ENCODE measurements at regions not wholly inside any gene's neighbourhood (a gene's known extent, or its start where the extent isn't known, plus 50 kb on each side); places are given as distances from the start of the nearest gene placed in this dataset.
A peak's percentile ranks its signal among the peaks of the same experiment; 100 is the strongest.

- Histone ChIP-seq H3K9ac (no peak overlapping the region), H3K4me2 (no peak overlapping the region), H3F3A (ENCODE audit: low read depth) (no peaks in the 10 kb centered on the region), H4K20me1 (ENCODE audit: low read depth) (no peaks in the 10 kb centered on the region), H3K36me3 (no peaks in the 10 kb centered on the region), H3K27me3 (no peaks in the 10 kb centered on the region), H3K79me2 (ENCODE audit: low read depth) (no peaks in the 10 kb centered on the region), H3K4me1 (no peaks in the 10 kb centered on the region), H3K27ac (no peak overlapping the region), H2AFZ (replicated peaks) (peak overlapping the region; percentile 55), H3K4me3 (no peak overlapping the region), H3K9me3 (ENCODE audit: low read depth) (no peaks in the 10 kb centered on the region)
- H3K27me3 Mint-ChIP-seq (ENCODE audit: insufficient read depth, low read depth), result peaks cover 2% of the 10 kb centered on the region
- TF ChIP-seq EZH2phosphoT487 (IDR thresholded peaks at IDR 0.05), result no peak
- TF ChIP-seq EZH2 (IDR thresholded peaks at IDR 0.05), result no peak
- TF ChIP-seq CTCF (IDR thresholded peaks at IDR 0.05), result peak; percentile 68
- peak; percentile 59 for DNase-seq (ENCODE audit: low spot score)
- no peaks in the 10 kb centered on the region for H3K4me1 Mint-ChIP-seq
- H3K4me3 Mint-ChIP-seq, result no peak overlapping the region
- H3K9me3 Mint-ChIP-seq, result peaks cover 19% of the 10 kb centered on the region
- no peak overlapping the region for H3K27ac Mint-ChIP-seq
- no peaks in the 10 kb centered on the region for H3K36me3 Mint-ChIP-seq
These were observed 219.4 kb downstream of the ATPSCKMT start for GRCh38 chr5:10030219-10030831.

GRCh38 chr5:10023494-10023893, 226.2 kb downstream of the ATPSCKMT start:
- no peak for DNase-seq (ENCODE audit: low spot score)
- Histone ChIP-seq H3K9me3 (ENCODE audit: low read depth) (no peaks in the 10 kb centered on the region), H3F3A (ENCODE audit: low read depth) (no peaks in the 10 kb centered on the region), H3K36me3 (no peaks in the 10 kb centered on the region), H3K9ac (no peak overlapping the region), H3K4me3 (no peak overlapping the region), H3K27me3 (no peaks in the 10 kb centered on the region), H3K4me1 (no peaks in the 10 kb centered on the region), H3K79me2 (ENCODE audit: low read depth) (no peaks in the 10 kb centered on the region), H3K4me2 (no peak overlapping the region), H2AFZ (replicated peaks) (no peak overlapping the region), H3K27ac (no peak overlapping the region), H4K20me1 (ENCODE audit: low read depth) (no peaks in the 10 kb centered on the region)
- Mint-ChIP-seq H3K4me3 (no peak overlapping the region), H3K27me3 (ENCODE audit: insufficient read depth, low read depth) (no peaks in the 10 kb centered on the region), H3K9me3 (peaks cover 31% of the 10 kb centered on the region), H3K36me3 (peaks cover 1% of the 10 kb centered on the region), H3K27ac (no peak overlapping the region), H3K4me1 (no peaks in the 10 kb centered on the region)
- TF ChIP-seq EZH2phosphoT487 (IDR thresholded peaks at IDR 0.05), result no peak
- TF ChIP-seq CTCF (IDR thresholded peaks at IDR 0.05), result no peak
- TF ChIP-seq EZH2 (IDR thresholded peaks at IDR 0.05), result no peak

GRCh38 chr5:10021248-10021647, 228.4 kb downstream of the ATPSCKMT start:
- Histone ChIP-seq H3K9ac (no peak overlapping the region), H3K79me2 (ENCODE audit: low read depth) (no peaks in the 10 kb centered on the region), H2AFZ (replicated peaks) (no peak overlapping the region), H3K27ac (no peak overlapping the region), H3K27me3 (no peaks in the 10 kb centered on the region), H3K4me2 (no peak overlapping the region), H3K9me3 (ENCODE audit: low read depth) (no peaks in the 10 kb centered on the region), H4K20me1 (ENCODE audit: low read depth) (no peaks in the 10 kb centered on the region), H3K4me1 (peaks cover 4% of the 10 kb centered on the region), H3K36me3 (no peaks in the 10 kb centered on the region), H3F3A (ENCODE audit: low read depth) (no peaks in the 10 kb centered on the region), H3K4me3 (no peak overlapping the region)
- H3K4me3 Mint-ChIP-seq, result no peak overlapping the region
- H3K27ac Mint-ChIP-seq, result no peak overlapping the region
- TF ChIP-seq CTCF (IDR thresholded peaks at IDR 0.05) (peak; percentile 20), EZH2phosphoT487 (IDR thresholded peaks at IDR 0.05) (no peak), EZH2 (IDR thresholded peaks at IDR 0.05) (no peak)
- peaks cover 19% of the 10 kb centered on the region for H3K9me3 Mint-ChIP-seq
- H3K4me1 Mint-ChIP-seq, result no peaks in the 10 kb centered on the region
- H3K36me3 Mint-ChIP-seq, result peaks cover 1% of the 10 kb centered on the region
- DNase-seq (ENCODE audit: low spot score), result no peak
- H3K27me3 Mint-ChIP-seq (ENCODE audit: insufficient read depth, low read depth), result no peaks in the 10 kb centered on the region

All from neural progenitor cell (in vitro differentiated cells).